Stomach (tissue), 4 donors: ENCODE measurements at regions not wholly inside any gene's neighbourhood (a gene's known extent, or its start where the extent isn't known, plus 50 kb on each side); places are given as distances from the start of the nearest gene placed in this dataset.

ENCODE experiments used
- POLR2A ChIP-seq, 4 donors: fragments of 450-650 bp; IDR thresholded peaks; one replicate each; pipeline ENCODE4 v1.6.1; 2016; ENCODE audit warnings: antibody characterized with exemption in 4 of 4, control low read depth in 2 of 4, mild to moderate bottlenecking in 1 of 4, moderate library complexity in 1 of 4
- TF ChIP-seq, protein P1 (sequence below), 7 experiments: fragments of 450-650 bp in 4 of 7; fragments of 200-600 bp in 3 of 7; sonication (generic) in 3 of 7; IDR thresholded peaks; one replicate each; pipeline ENCODE4 v1.5.1; 2016 to 2019; ENCODE audit warnings: antibody characterized with exemption in 7 of 7, control low read depth in 2 of 7, mild to moderate bottlenecking in 1 of 7

DNA sequence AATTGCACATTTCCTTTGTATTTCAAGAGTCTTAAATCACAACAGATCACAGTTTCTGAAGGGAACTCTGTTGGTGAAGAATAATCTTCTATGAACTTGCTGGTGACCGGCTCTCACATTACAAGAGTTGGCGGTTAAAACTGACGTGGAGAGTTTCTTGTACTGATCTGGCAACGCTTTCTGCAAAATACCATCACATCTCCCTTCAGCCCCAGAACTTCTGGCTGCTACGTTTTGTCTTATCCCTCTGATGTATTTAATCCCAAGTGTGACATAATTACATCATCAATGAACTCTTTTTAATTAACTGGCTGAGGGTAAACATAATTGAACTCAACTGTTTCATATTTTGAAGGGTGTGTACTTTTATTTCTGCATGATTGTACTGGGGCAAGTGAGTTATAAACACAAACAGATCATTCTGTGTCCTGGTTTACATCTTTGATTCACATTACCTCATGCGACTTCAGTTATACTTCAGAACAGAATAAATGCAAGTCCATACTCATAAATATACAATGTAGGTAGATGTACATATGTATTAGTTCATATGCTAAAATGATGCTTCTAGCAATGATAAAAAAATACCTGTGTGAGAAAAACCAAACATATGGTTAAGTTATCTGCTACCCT lies 105.1 kb upstream of the NPVF start:
- TF ChIP-seq, protein P1, sequence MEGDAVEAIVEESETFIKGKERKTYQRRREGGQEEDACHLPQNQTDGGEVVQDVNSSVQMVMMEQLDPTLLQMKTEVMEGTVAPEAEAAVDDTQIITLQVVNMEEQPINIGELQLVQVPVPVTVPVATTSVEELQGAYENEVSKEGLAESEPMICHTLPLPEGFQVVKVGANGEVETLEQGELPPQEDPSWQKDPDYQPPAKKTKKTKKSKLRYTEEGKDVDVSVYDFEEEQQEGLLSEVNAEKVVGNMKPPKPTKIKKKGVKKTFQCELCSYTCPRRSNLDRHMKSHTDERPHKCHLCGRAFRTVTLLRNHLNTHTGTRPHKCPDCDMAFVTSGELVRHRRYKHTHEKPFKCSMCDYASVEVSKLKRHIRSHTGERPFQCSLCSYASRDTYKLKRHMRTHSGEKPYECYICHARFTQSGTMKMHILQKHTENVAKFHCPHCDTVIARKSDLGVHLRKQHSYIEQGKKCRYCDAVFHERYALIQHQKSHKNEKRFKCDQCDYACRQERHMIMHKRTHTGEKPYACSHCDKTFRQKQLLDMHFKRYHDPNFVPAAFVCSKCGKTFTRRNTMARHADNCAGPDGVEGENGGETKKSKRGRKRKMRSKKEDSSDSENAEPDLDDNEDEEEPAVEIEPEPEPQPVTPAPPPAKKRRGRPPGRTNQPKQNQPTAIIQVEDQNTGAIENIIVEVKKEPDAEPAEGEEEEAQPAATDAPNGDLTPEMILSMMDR (IDR thresholded peaks at IDR 0.05), result no peak
- TF ChIP-seq POLR2A (IDR thresholded peaks at IDR 0.05), result no peak
